AG04450 (cell line): ENCODE measurements at regions not wholly inside any gene's neighbourhood (a gene's known extent, or its start where the extent isn't known, plus 50 kb on each side); places are given as distances from the start of the nearest gene placed in this dataset.

Experiments
- CTCF ChIA-PET: fragments of 300-600, 350-600 bp; formaldehyde crosslinking; extraction: SDS; loops from one replicate; lab custom pipeline; 2022; ENCODE audit warnings: antibody characterized with exemption, inconsistent platforms; lab: Charles Lee
- POLR2A ChIA-PET: fragments of 350-600 bp; formaldehyde crosslinking; extraction: SDS; loops from one replicate; lab custom pipeline; 2021; ENCODE audit warnings: antibody characterized with exemption, inconsistent platforms; lab: Yijun Ruan, JAX
- DNase-seq: peaks from one replicate; pipeline ENCODE4 v3.0.0-alpha.2; 2011; ENCODE audit warnings: low read depth, low spot score
- H3K27ac ChIP-seq: one replicate; pipeline ENCODE4 v1.5.1; 2012; ENCODE audit warnings: low read depth, low read length, control low read depth
- H3K27me3 ChIP-seq: one replicate; pipeline ENCODE4 v1.6.0; 2012; ENCODE audit warnings: low read length; ENCODE audit not compliant: control insufficient read depth, insufficient read depth
- H3K4me3 ChIP-seq: 2 replicates; pipeline ENCODE4 v1.5.1; 2011; ENCODE audit warnings: mild to moderate bottlenecking, low read depth, low read length, control low read depth
- H3K9me3 ChIP-seq: 2 replicates; pipeline ENCODE4 v1.5.1; 2012; ENCODE audit warnings: low read length; ENCODE audit not compliant: control insufficient read depth, insufficient read depth
- CTCF ChIP-seq: IDR thresholded peaks from 2 replicates; pipeline ENCODE4 v1.5.1; 2011; ENCODE audit warnings: low read depth, low read length, control low read depth, inconsistent platforms

DNA sequence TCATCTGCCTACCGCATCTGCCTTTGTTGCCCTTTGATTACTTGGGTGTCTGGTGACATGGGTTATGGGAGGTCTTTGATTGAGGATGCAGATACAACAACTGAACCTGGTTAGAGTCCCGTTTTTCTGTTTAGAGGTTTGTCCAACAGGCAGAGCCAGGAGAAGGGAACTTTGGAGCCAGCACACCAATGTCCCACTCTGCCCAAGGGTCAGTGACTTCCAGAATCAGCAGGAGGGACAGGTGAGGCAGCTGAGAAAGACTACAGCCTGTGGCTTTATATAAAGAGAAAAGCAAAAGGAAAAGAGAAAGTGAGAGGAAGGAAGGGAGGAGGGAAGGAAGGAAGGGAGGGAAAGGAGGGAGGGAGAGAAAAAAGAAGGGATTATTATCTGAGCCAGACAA, 101.5 kb upstream of the ZNF644 start:
- POLR2A ChIA-PET, result no interaction called here
- no peak for TF ChIP-seq CTCF
- Histone ChIP-seq H3K9me3 (no peaks in the 10 kb centered on the region; the same call in 1 of the 2 replicates), H3K27me3 (no peaks in the 10 kb centered on the region), H3K27ac (no peak overlapping the region), H3K4me3 (no peak overlapping the region)
- CTCF ChIA-PET, result interaction anchor here (2.2 kb wide), 1 partner anchor 42 kb away, joined by 14 read pairs; no protein-coding TSS in a partner anchor
- no peak for DNase-seq

DNA sequence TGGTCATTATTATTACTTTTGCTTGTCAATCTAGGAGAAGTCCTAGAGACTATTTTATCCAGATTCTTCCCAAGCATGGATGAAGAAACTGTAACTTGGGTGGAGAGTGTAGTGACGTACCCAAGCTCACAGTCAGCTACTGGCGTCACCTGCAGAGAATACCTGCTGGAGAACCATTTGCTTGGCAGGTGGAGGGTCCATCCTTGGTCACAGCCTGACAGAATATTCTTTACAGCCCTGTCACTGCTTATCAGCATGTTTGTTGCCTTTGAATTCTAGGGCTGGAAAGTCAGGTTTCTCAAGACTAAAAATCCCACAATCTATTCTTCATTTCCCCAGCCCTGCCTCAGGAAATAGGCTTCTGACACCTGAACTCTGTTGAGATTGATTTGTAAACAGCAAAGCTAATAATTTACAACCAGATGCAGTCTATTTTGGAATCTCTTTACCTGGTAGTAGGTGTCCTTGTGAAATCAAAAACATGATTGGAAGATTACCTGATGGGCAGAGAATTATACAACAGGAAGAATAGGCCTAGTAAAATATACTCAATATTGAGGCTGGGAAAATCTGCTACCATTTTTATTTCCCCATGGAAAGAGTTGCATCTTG, 100.4 kb upstream of the ZNF644 start:
- POLR2A ChIA-PET, result no interaction called here
- Histone ChIP-seq H3K9me3 (no peaks in the 10 kb centered on the region; the same call in 1 of the 2 replicates), H3K27me3 (no peaks in the 10 kb centered on the region), H3K27ac (no peak overlapping the region), H3K4me3 (no peak overlapping the region)
- no peak for DNase-seq
- TF ChIP-seq CTCF, result no peak
- CTCF ChIA-PET, result interaction anchor here (3.9 kb wide), 1 partner anchor 44 kb away, joined by 26 read pairs; no protein-coding TSS in a partner anchor

DNA sequence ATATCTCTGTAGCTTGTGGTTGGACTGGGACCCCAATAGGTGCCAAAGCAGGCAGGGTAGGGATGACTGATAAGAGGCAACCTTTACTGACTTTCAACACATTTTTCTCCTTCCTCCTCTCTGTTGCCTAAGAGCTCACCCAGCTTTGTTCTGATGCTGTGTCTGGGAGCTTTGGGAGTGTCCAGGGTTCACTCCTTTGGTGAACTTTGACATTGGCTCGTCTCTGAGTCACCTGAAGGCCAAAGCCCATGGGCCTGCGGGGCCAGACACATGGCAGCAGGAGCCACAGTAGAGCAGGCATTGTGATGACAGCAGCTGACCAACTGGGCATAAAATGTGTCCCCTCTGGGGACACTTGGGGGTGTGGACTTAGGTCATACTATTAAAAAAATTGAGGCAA, 99.5 kb upstream of the ZNF644 start:
- no peak for DNase-seq
- Histone ChIP-seq H3K9me3 (no peaks in the 10 kb centered on the region; the same call in 1 of the 2 replicates), H3K27me3 (no peaks in the 10 kb centered on the region), H3K4me3 (no peak overlapping the region), H3K27ac (no peak overlapping the region)
- ChIA-PET POLR2A (no interaction called here), CTCF (interaction anchor here (1.1 to 3.9 kb wide), 2 partner anchors 45 to 400 kb away, joined by 3 to 26 read pairs; no protein-coding TSS in a partner anchor)
- no peak for TF ChIP-seq CTCF

DNA sequence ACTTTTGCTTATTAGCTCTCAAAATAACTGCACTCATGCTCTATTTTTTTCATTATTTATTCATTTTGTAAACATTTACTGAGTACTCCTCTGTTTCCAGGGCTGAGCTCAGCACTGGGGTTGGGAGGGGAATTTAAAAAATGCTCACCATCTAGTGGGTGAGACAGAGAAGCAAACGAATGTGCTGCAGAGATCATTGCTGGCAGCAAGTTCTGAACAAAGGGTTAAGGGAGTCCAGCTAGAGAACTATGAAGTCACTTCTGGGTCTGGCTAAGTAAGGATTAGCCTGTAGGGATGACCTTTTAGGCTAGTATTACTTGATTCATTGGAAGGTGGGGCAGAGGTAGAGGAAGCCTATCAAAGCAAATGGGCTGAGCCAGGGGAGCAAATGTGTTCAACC, 99.1 kb upstream of the ZNF644 start:
- H3K27me3 ChIP-seq, result no peaks in the 10 kb centered on the region
- no peak overlapping the region for H3K4me3 ChIP-seq
- ChIA-PET POLR2A (no interaction called here), CTCF (interaction anchor here (1.1 to 3.9 kb wide), 2 partner anchors 45 to 399 kb away, joined by 3 to 26 read pairs; no protein-coding TSS in a partner anchor)
- H3K27ac ChIP-seq, result no peak overlapping the region
- no peak for DNase-seq
- no peak for TF ChIP-seq CTCF
- H3K9me3 ChIP-seq, result no peaks in the 10 kb centered on the region; the same call in 1 of the 2 replicates

DNA sequence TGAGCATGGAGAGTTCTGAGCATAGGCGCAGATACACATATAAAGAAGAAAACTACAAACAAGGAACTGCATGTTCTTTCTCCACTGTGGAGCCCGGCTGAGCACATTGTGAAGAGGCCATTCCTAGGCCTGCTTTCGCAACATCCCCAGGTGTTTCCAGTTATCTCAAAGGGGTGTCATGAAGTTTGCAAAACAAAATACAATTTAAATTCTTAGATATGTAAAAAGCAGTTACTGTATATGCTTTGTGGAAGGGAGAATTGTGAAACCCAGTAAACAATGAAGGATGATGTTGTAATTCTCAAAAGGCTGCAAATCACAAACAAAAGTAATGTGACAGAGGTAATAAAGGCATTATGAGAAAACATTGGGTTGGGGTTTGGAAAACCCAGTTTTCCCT, 98.6 kb upstream of the ZNF644 start:
- POLR2A ChIA-PET, result no interaction called here

More for the DNA sequence above, 98.6 kb upstream of the ZNF644 start:
- TF ChIP-seq CTCF, result no peak
- no peak for DNase-seq
- CTCF ChIA-PET, result interaction anchor here (1.1 to 3.9 kb wide), 2 partner anchors 45 to 399 kb away, joined by 3 to 26 read pairs; no protein-coding TSS in a partner anchor
- H3K9me3 ChIP-seq, result no peaks in the 10 kb centered on the region; the same call in 1 of the 2 replicates
- H3K4me3 ChIP-seq, result no peak overlapping the region
- no peaks in the 10 kb centered on the region for H3K27me3 ChIP-seq
- no peak overlapping the region for H3K27ac ChIP-seq
